ENCODE measurements at regions not wholly inside any gene's neighbourhood (a gene's known extent, or its start where the extent isn't known, plus 50 kb on each side); places are given as distances from the start of the nearest gene placed in this dataset.

GRCh38 chr13:63010072-63010658 lies 1594.5 kb upstream of the PCDH20 start:
- TF ChIP-seq FOXK2 (IDR thresholded peaks at IDR 0.05), result no peak
- no peak for TF ChIP-seq L3MBTL2 (conservative IDR thresholded peaks at IDR 0.05)
- TF ChIP-seq ELF4 (IDR thresholded peaks at IDR 0.05), result no peak
- no peak for TF ChIP-seq SUZ12 (IDR thresholded peaks at IDR 0.05)
- no peak for TF ChIP-seq BHLHE40 (IDR thresholded peaks at IDR 0.05; ENCODE audit: borderline replicate concordance)
- TF ChIP-seq SP1 (IDR thresholded peaks at IDR 0.05), result no peak
- TF ChIP-seq FOXM1 (IDR thresholded peaks at IDR 0.05; ENCODE audit: borderline replicate concordance), result no peak
- TF ChIP-seq HDGF (IDR thresholded peaks at IDR 0.05; ENCODE audit: borderline replicate concordance), result no peak

Data from HEK293T (cell line).